ENCODE measurements at regions not wholly inside any gene's neighbourhood (a gene's known extent, or its start where the extent isn't known, plus 50 kb on each side); places are given as distances from the start of the nearest gene placed in this dataset.

DNA sequence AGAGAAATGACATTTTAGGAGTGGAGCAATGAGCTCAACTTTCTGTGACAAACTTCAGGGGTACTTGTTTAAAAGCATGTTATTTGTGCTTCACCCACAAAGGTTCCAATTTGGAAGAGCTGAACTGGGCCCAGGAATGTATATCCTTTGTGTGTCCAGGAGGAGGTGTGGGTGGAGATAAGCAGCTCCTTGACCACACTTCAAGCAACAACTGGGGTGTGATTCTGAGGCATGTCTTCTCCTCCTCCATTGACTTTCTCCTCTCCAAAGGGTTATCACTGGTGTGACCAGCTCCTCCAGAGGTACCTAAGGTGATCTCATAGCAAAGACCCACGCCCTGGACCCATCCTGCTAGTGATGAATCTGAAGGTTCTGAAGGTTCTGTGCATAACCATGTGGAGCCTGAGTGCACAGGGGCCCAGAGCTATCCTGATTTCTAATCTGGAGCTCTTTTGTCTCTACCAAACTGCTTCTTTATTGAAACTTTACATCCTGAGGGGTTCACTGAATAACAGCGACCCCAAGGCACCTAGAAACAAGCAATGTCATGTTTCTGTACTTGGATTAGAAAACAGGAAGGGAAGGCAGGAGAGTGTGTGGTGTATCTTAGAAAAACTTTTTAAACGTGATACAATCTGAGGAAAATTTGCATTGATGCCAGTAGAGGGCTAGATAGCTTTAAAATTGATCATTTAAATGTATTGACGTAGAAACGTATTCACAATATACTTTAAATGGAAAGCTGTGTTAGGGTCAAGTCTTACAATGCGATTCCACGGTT, 60.9 kb upstream of the CD93 start:
- no peak for TF ChIP-seq ZNF274 (IDR thresholded peaks at IDR 0.05; ENCODE audit: low read depth, low read length)
- TF ChIP-seq SUZ12 (IDR thresholded peaks at IDR 0.05; ENCODE audit: extremely low read depth, insufficient read depth, insufficient read length) = no peak
- TF ChIP-seq YY1 (IDR thresholded peaks at IDR 0.05; ENCODE audit: insufficient read depth, insufficient read length) = no peak
- peaks cover 5% of the 10 kb centered on the region for H3K4me1 ChIP-seq (ENCODE audit: insufficient read depth, insufficient read length)
- no peak overlapping the region for H3K9ac ChIP-seq (ENCODE audit: insufficient read length, low read depth)
- H3K27me3 ChIP-seq (ENCODE audit: insufficient read depth, insufficient read length) = no peaks in the 10 kb centered on the region
- H3K4me3 ChIP-seq (ENCODE audit: insufficient read length, low read depth) = no peak overlapping the region
- no peaks in the 10 kb centered on the region for H3K36me3 ChIP-seq (ENCODE audit: insufficient read depth, insufficient read length, low read length)
- DNase-seq (ENCODE audit: low read depth, low spot score) = no peak
- H3K9me3 ChIP-seq (ENCODE audit: insufficient read depth, low read length) = no peaks in the 10 kb centered on the region

DNA sequence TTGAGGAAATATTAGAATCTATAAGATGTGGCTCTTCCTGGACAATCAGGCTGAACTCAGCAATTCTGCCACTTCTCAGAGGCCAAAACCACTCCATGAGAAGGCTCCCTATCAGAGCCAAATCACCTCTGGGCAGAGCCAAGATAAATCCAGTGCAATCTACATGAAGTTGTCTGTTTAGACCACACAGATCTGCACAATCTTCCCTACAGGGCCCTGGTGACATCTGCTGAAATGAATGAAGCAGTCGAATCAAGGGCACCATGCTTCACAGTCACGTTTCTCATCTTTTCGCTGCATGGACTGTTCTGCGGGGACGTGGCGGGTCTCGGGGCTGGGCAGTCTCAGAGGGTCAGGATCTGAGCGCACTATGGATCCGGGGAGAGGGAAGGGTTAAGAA, 60.1 kb upstream of the CD93 start:
- no peak for DNase-seq (ENCODE audit: low read depth, low spot score)
- no peaks in the 10 kb centered on the region for H3K27me3 ChIP-seq (ENCODE audit: insufficient read depth, insufficient read length)
- H3K9me3 ChIP-seq (ENCODE audit: insufficient read depth, low read length) = no peaks in the 10 kb centered on the region
- no peaks in the 10 kb centered on the region for H3K4me1 ChIP-seq (ENCODE audit: insufficient read depth, insufficient read length)
- no peaks in the 10 kb centered on the region for H3K36me3 ChIP-seq (ENCODE audit: insufficient read depth, insufficient read length, low read length)
- no peak overlapping the region for H3K4me3 ChIP-seq (ENCODE audit: insufficient read length, low read depth)
- TF ChIP-seq SUZ12 (IDR thresholded peaks at IDR 0.05; ENCODE audit: extremely low read depth, insufficient read depth, insufficient read length) = no peak
- no peak overlapping the region for H3K9ac ChIP-seq (ENCODE audit: insufficient read length, low read depth)

DNA sequence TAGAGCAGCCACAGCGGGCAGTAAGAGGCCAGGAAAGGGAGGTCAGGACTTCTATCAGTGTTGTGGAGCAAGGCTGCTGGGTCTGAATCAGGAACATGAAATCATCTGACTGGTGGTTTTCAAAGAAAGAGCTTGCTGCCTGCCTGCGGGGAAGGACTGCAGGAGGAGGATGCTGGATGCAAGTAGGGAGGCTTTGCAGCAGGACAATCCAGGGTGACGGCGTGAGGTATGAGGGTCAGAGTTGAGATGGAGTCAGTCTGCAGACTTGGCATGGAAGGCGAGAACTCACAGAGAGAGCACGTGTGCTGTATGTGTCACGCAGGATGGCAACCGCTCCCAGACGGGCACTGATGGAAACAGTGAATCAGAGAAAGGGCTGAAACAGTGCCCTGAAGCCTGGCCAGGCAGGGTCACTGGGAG, 59.2 kb upstream of the CD93 start:
- Histone ChIP-seq H3K4me1 (ENCODE audit: insufficient read depth, insufficient read length) (no peaks in the 10 kb centered on the region), H3K27me3 (ENCODE audit: insufficient read depth, insufficient read length) (no peaks in the 10 kb centered on the region), H3K9me3 (ENCODE audit: insufficient read depth, low read length) (no peaks in the 10 kb centered on the region), H3K36me3 (ENCODE audit: insufficient read depth, insufficient read length, low read length) (no peaks in the 10 kb centered on the region), H3K4me3 (ENCODE audit: insufficient read length, low read depth) (no peak overlapping the region), H3K9ac (ENCODE audit: insufficient read length, low read depth) (no peak overlapping the region)
- DNase-seq (ENCODE audit: low read depth, low spot score) = no peak
- TF ChIP-seq ZNF274 (IDR thresholded peaks at IDR 0.05; ENCODE audit: low read depth, low read length) = no peak
- no peak for TF ChIP-seq YY1 (IDR thresholded peaks at IDR 0.05; ENCODE audit: insufficient read depth, insufficient read length)
- TF ChIP-seq SUZ12 (IDR thresholded peaks at IDR 0.05; ENCODE audit: extremely low read depth, insufficient read depth, insufficient read length) = no peak

DNA sequence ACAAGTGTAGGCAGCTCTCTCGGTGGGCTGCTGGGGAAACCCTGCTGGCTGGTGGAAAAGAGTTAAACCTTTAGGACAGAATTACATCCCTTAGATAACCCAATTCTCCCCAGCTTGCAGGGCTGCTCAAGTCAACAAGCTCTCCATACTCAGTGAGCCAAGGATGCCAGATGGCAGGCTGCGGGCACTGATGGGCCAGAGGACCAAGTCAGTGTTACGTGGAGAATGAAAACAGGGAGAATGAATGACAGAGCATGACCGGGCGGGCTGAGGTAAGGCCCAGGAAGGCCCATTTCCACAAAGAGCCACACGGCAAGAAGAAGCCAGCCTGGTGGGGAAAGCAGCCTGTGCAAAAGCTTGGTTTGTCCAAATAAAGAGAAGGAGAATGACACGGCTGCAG, 58.7 kb upstream of the CD93 start:
- DNase-seq (ENCODE audit: low read depth, low spot score) = no peak
- H3K4me1 ChIP-seq (ENCODE audit: insufficient read depth, insufficient read length) = no peaks in the 10 kb centered on the region
- no peak overlapping the region for H3K9ac ChIP-seq (ENCODE audit: insufficient read length, low read depth)
- H3K36me3 ChIP-seq (ENCODE audit: insufficient read depth, insufficient read length, low read length) = no peaks in the 10 kb centered on the region
- TF ChIP-seq YY1 (IDR thresholded peaks at IDR 0.05; ENCODE audit: insufficient read depth, insufficient read length) (no peak), SUZ12 (IDR thresholded peaks at IDR 0.05; ENCODE audit: extremely low read depth, insufficient read depth, insufficient read length) (no peak), ZNF274 (IDR thresholded peaks at IDR 0.05; ENCODE audit: low read depth, low read length) (no peak)
- no peaks in the 10 kb centered on the region for H3K9me3 ChIP-seq (ENCODE audit: insufficient read depth, low read length)
- H3K27me3 ChIP-seq (ENCODE audit: insufficient read depth, insufficient read length) = no peaks in the 10 kb centered on the region
- no peak overlapping the region for H3K4me3 ChIP-seq (ENCODE audit: insufficient read length, low read depth)

DNA sequence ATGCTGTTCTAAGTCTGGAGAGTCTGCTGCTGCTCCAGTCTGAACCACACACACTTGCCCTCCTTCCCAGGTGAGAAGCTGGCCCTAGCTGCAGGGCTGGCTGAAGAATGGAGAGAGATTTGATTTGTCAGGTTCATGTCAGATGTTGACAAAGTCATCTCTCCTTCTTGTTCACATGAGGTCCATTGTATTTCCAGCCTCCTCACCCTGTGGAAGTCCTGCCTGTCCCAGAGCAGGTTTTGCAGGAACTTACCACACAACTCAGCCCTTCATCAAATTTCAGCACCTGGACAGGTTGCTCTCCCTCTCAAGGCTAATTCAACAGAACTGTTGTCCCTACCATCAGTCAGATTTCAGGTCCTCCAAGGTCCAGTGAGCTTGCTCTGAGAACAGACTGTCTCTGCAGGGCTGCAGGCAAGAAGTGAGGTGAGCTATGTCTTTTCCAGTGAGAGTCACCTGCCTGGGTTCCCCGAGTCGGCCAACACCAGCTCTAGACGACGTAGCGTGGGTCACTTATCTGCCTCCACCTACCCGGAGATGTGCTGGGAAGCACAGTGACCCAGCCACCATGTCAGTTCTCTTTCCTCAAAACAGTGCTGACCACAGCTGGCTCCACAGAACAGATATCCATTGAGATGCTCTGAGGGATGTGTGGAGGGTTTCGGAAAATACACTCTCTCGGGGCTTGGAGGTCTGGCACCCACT, 58.0 kb upstream of the CD93 start:
- Histone ChIP-seq H3K9ac (ENCODE audit: insufficient read length, low read depth) (no peak overlapping the region), H3K36me3 (ENCODE audit: insufficient read depth, insufficient read length, low read length) (no peaks in the 10 kb centered on the region), H3K27me3 (ENCODE audit: insufficient read depth, insufficient read length) (no peaks in the 10 kb centered on the region), H3K9me3 (ENCODE audit: insufficient read depth, low read length) (no peaks in the 10 kb centered on the region), H3K4me1 (ENCODE audit: insufficient read depth, insufficient read length) (peaks cover 2% of the 10 kb centered on the region), H3K4me3 (ENCODE audit: insufficient read length, low read depth) (no peak overlapping the region)
- no peak for DNase-seq (ENCODE audit: low read depth, low spot score)
- TF ChIP-seq ZNF274 (IDR thresholded peaks at IDR 0.05; ENCODE audit: low read depth, low read length) = no peak
- TF ChIP-seq SUZ12 (IDR thresholded peaks at IDR 0.05; ENCODE audit: extremely low read depth, insufficient read depth, insufficient read length) = no peak
- TF ChIP-seq YY1 (IDR thresholded peaks at IDR 0.05; ENCODE audit: insufficient read depth, insufficient read length) = no peak

DNA sequence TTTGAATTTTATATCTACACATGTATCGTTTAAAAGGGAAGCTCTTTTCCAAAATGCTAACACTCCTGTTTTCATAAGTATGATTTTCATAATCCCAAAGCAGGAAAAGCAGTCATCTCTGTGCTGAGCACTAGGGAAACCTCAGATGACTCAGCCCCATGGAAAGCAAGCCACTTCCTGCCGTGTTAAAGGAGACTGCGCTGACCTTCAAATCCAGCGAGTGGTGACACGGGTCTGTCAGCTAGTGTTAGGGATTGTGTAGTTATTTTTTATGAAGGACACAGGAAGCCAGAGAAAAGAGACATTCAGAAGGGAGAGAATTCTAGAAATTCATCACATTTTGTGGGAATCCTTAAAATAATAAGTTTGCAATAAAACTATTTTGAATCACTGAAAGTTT, 57.0 kb upstream of the CD93 start:
- Histone ChIP-seq H3K36me3 (ENCODE audit: insufficient read depth, insufficient read length, low read length) (no peaks in the 10 kb centered on the region), H3K9ac (ENCODE audit: insufficient read length, low read depth) (no peak overlapping the region), H3K4me1 (ENCODE audit: insufficient read depth, insufficient read length) (peaks cover 2% of the 10 kb centered on the region), H3K4me3 (ENCODE audit: insufficient read length, low read depth) (no peak overlapping the region), H3K9me3 (ENCODE audit: insufficient read depth, low read length) (no peaks in the 10 kb centered on the region), H3K27me3 (ENCODE audit: insufficient read depth, insufficient read length) (no peaks in the 10 kb centered on the region)
- TF ChIP-seq SUZ12 (IDR thresholded peaks at IDR 0.05; ENCODE audit: extremely low read depth, insufficient read depth, insufficient read length) = no peak
- TF ChIP-seq ZNF274 (IDR thresholded peaks at IDR 0.05; ENCODE audit: low read depth, low read length) = no peak
- no peak for TF ChIP-seq YY1 (IDR thresholded peaks at IDR 0.05; ENCODE audit: insufficient read depth, insufficient read length)
- no peak for DNase-seq (ENCODE audit: low read depth, low spot score)

DNA sequence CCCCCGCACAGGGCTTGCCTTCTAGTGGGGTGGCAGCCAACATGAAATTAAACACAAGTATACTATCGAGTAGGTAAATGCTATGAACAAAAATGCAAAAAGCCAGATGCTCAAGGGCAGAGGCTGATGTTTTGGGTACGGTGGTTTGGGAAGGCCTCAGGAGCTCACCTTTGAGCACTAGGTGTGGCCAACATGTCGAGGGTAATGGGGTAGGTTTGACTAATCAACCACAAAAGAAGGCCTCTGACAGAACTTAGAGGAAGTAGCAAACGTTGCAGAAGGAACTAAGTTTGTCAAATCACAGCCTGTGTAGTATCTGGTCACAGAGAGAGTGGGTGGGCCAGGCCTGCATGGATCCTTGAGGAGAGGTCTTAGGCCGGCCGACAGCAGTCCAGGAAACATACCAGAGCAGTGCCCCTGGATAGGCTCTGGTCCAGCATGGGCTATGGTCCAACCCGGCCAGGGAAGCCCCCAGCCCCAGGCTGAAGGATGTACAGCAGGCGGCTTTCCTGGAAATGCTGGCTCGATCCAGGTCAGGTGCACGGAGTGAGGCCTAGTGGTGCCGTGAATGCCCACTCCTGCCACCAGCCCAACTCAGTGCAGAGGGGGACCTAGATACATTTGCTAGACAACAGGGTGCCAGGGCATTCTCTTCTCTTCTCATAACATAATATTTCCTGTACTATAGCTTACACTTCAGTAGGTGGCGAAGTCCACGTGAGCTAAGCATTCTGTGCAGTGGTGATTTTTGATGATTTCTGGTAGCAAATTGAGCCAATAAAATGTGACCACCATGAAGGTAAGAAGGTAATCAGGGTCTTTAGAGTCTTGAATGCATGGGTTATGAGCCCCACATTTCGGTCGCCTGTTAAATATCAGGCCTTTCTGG, 56.3 kb upstream of the CD93 start:
- Histone ChIP-seq H3K36me3 (ENCODE audit: insufficient read depth, insufficient read length, low read length) (no peaks in the 10 kb centered on the region), H3K4me3 (ENCODE audit: insufficient read length, low read depth) (no peak overlapping the region), H3K4me1 (ENCODE audit: insufficient read depth, insufficient read length) (peaks cover 2% of the 10 kb centered on the region), H3K9ac (ENCODE audit: insufficient read length, low read depth) (no peak overlapping the region), H3K27me3 (ENCODE audit: insufficient read depth, insufficient read length) (no peaks in the 10 kb centered on the region), H3K9me3 (ENCODE audit: insufficient read depth, low read length) (no peaks in the 10 kb centered on the region)
- no peak for TF ChIP-seq SUZ12 (IDR thresholded peaks at IDR 0.05; ENCODE audit: extremely low read depth, insufficient read depth, insufficient read length)
- DNase-seq (ENCODE audit: low read depth, low spot score) = no peak
